Rectal smooth muscle tissue (tissue), 1 donor: ENCODE measurements at regions not wholly inside any gene's neighbourhood (a gene's known extent, or its start where the extent isn't known, plus 50 kb on each side); places are given as distances from the start of the nearest gene placed in this dataset.

ENCODE experiments used
- H3K27ac ChIP-seq: one replicate; pipeline ENCODE4 v1.7.0; 2013; ENCODE audit warnings: low read depth, low read length, inconsistent platforms
- H3K27me3 ChIP-seq: one replicate; pipeline ENCODE4 v1.7.0; 2013; ENCODE audit warnings: low read length; ENCODE audit not compliant: control insufficient read depth, insufficient read depth
- H3K36me3 ChIP-seq: one replicate; pipeline ENCODE4 v1.7.0; 2013; ENCODE audit warnings: low read length; ENCODE audit not compliant: control insufficient read depth, insufficient read depth
- H3K4me1 ChIP-seq: one replicate; pipeline ENCODE4 v1.7.0; 2013; ENCODE audit warnings: low read length; ENCODE audit not compliant: control insufficient read depth, insufficient read depth
- H3K4me3 ChIP-seq: one replicate; pipeline ENCODE4 v1.7.0; 2013; ENCODE audit warnings: low read length
- H3K9ac ChIP-seq: one replicate; pipeline ENCODE4 v1.7.0; 2013; ENCODE audit warnings: low read length

DNA sequence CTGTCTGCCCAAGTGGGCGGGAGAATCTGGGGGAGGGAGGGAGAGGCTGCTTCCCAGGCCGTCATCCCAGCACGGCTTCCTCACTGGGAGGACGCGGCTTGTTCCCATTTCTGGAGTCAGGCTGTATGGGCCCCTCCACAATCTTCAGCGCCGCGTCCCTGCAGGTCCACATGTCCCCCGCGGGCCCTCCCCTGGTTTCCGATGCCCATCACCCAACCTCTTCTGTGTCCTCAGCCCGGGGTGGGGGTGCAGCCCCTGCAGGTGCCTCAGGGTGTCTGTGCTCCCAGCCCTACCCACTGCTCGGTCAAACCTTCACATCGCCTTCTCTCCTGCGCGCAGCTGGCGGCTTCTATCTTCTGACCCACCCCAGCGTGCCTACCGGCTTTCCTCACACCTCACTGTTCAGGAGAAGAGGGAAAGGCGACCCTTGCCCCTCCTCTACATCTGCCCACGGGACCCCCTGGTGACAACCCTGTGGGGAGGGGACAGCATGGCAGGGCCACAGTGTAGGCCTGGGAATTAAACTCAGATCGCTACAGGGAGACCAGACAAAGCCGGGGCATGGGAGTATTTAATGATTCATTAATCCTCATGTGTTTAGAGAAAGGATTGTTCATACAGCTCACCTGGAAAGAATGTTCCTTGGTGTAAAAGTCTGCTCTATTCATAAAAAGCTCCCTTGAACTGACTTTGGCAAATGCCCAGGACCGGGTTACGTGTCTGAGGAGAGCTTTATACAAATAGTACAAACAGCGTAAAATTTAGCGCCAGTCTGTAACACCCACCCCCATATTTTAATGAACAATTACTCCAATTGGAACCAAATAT is 145.1 kb downstream of the IRX1 start:
- H3K4me3 ChIP-seq: no peak overlapping the region
- H3K27ac ChIP-seq: no peak overlapping the region
- H3K9ac ChIP-seq: no peak overlapping the region
- H3K36me3 ChIP-seq: no peaks in the 10 kb centered on the region
- H3K4me1 ChIP-seq: no peaks in the 10 kb centered on the region
- no peaks in the 10 kb centered on the region for H3K27me3 ChIP-seq

DNA sequence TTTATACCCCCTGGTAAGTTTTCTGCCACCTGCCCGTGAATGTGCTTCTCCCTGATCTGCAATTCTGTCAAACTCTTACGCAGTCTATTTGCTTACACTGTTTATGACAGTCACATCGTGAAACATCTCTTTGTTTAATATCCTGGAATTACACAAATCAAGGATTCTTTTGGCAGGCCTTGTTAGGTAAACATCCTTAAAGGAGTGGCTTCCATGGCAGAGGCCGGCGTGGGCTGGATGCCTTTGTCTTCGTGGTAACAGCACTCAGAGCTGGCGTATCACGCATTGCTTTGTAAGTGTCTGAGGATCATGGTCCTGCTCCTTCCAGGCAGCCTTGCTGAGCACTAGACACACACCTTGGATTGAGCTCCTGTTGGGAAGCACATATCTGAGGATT is 145.7 kb downstream of the IRX1 start:
- Histone ChIP-seq H3K27me3 (no peaks in the 10 kb centered on the region), H3K27ac (no peak overlapping the region), H3K9ac (no peak overlapping the region), H3K4me3 (no peak overlapping the region), H3K4me1 (no peaks in the 10 kb centered on the region), H3K36me3 (no peaks in the 10 kb centered on the region)

DNA sequence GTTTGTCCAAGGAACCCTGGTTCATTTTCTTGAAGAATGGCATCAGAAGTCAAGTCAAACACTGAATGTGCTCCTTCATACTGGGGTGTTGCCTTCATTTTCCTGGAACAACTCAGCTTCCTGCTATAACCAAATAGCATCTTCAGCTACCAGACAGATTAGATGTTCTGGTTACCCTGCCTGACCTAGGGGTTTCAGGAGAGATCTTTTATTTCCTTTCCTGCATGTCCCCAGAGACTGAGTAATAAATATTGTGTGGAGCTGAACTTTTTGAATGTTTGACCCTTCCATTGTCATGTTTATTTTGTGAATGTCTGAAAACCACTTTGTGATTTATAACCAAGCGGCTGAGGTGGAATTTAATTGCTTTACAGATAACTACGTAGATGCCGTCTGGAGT is 147.1 kb downstream of the IRX1 start:
- H3K4me3 ChIP-seq: no peak overlapping the region
- no peaks in the 10 kb centered on the region for H3K4me1 ChIP-seq
- H3K27me3 ChIP-seq: no peaks in the 10 kb centered on the region
- H3K36me3 ChIP-seq: no peaks in the 10 kb centered on the region
- H3K27ac ChIP-seq: no peak overlapping the region
- no peak overlapping the region for H3K9ac ChIP-seq

DNA sequence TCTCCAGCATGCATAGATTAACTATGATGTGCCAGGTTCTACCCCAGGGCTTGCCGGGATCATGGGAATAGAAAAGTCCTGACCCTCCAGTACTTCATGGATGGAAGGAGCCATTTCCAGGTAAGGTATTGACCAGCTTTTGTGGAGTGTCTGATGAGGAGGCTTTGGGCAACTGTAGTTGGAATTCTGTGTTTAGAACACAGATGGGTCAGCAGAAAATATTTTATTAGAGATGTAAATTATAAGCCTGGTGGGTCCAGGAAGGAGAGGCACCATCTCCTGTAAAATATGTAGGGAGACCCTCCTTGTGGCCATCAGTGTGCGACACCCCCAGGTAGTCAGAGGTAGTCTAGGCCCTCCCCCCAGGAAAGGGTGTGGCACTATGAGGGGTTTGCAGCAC is 156.2 kb downstream of the IRX1 start:
- Histone ChIP-seq H3K36me3 (no peaks in the 10 kb centered on the region), H3K27ac (no peak overlapping the region), H3K4me3 (no peak overlapping the region), H3K9ac (no peak overlapping the region), H3K27me3 (no peaks in the 10 kb centered on the region), H3K4me1 (no peaks in the 10 kb centered on the region)

DNA sequence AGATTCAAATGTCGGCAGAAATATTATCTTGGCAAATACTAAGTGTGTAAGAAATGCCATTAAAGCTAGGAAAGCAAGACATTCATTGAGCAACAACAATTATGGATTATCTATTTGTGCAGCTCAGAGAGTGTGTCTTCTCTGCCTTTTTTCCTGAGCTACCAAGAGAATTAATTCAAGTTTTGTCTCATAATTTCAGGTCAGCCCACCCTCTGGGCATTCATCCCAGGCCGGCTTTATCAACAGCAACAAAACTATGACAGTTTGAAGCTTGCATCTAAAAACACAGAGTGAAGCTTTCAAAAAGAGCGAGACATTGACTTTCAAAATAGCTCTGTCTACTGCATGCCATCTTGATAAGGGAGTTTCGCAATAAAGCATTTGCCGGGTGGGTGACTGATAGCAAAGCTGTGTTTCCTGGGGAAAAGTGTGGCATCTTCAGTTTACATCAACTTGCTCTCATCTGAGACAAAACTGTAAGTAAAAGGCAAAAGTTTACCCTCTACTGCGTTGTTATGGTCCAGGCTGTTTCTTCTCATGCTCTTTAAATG is 182.4 kb downstream of the IRX1 start:
- Histone ChIP-seq H3K4me1 (no peaks in the 10 kb centered on the region), H3K36me3 (no peaks in the 10 kb centered on the region), H3K27me3 (no peaks in the 10 kb centered on the region), H3K27ac (no peak overlapping the region), H3K9ac (no peak overlapping the region), H3K4me3 (no peak overlapping the region)

DNA sequence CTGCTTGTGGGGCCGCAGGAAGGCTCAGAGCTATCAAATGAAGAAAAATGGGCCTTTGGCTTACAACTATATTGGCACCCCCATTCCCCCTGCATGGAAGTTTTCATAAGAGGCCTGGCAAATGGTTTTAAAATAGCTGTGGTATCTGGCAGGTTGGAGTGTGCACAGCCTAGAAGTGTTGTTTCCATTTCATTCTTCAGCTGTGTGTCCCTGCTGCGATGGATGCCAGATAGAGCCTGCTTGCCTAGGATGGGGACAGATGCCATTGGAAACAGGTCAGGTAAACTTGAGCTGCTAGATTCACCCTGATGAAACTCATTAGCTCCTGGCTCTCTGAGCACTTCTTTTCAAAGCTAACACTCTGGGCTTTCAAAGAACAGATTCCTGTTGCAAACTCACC is 183.3 kb downstream of the IRX1 start:
- no peak overlapping the region for H3K27ac ChIP-seq
- H3K4me1 ChIP-seq: no peaks in the 10 kb centered on the region
- no peaks in the 10 kb centered on the region for H3K27me3 ChIP-seq
- H3K36me3 ChIP-seq: no peaks in the 10 kb centered on the region
- no peak overlapping the region for H3K4me3 ChIP-seq
- no peak overlapping the region for H3K9ac ChIP-seq

DNA sequence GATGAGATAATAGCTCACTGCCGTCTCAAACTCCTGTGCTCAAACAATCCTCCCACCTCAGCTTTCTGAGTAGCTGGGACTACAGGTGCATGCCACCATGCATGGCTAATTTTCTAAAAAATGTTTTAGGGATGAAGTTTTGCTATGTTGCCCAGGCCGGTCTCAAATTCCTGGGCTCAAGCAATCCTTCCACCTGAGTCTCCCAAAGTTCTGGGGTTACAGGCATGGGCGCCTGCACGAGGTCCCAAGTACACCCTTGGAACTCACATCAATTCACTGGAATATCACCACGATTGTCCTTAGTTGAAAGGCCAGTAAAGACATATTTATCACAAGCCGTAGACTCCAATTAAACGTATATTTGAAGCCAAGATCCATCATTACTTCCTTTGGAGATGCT is 184.6 kb downstream of the IRX1 start:
- no peak overlapping the region for H3K9ac ChIP-seq
- no peak overlapping the region for H3K4me3 ChIP-seq
- H3K27ac ChIP-seq: no peak overlapping the region
- H3K4me1 ChIP-seq: no peaks in the 10 kb centered on the region
- no peaks in the 10 kb centered on the region for H3K27me3 ChIP-seq
- H3K36me3 ChIP-seq: no peaks in the 10 kb centered on the region

DNA sequence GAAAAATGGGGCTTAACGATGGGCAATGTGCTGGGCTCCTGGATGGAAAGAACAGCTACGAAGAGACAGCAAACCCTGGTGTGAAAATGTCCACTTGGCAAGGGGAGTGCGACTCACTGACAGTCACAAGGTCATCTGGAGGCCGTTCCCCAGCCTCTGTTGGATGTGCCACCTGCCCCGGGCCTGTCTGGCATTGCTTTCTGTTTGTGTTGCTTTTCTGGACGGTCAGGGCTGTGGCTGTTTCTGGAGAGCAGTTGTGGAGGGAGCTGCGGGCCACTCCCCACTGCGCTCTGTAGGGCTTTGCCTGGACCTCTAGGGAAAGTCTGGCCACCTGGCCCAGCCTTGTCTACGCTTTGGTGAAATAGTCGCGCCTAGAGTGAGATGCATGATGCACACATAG is 185.3 kb downstream of the IRX1 start:
- Histone ChIP-seq H3K27ac (no peak overlapping the region), H3K27me3 (no peaks in the 10 kb centered on the region)

DNA sequence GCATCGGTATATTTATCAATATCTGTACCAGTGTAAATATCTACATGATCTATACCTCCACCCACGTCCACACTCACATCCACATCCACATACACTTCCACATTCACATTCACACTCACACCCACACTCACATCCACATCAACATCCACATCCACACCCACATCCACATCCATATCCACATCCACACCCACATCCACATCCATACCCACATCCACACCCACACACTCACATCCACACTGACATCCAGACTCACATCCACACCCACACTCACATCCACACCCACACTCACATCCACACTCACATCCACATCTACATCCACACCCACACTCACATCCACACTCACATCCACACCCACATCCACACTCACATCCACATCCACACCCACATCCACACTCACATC is 189.2 kb downstream of the IRX1 start:
- H3K27me3 ChIP-seq: no peaks in the 10 kb centered on the region
- H3K27ac ChIP-seq: no peak overlapping the region
- no peak overlapping the region for H3K9ac ChIP-seq
- H3K36me3 ChIP-seq: no peaks in the 10 kb centered on the region
- no peaks in the 10 kb centered on the region for H3K4me1 ChIP-seq
- H3K4me3 ChIP-seq: no peak overlapping the region

More for the DNA sequence above, 185.3 kb downstream of the IRX1 start:
- no peaks in the 10 kb centered on the region for H3K36me3 ChIP-seq
- no peak overlapping the region for H3K9ac ChIP-seq
- H3K4me3 ChIP-seq: no peak overlapping the region
- H3K4me1 ChIP-seq: no peaks in the 10 kb centered on the region

DNA sequence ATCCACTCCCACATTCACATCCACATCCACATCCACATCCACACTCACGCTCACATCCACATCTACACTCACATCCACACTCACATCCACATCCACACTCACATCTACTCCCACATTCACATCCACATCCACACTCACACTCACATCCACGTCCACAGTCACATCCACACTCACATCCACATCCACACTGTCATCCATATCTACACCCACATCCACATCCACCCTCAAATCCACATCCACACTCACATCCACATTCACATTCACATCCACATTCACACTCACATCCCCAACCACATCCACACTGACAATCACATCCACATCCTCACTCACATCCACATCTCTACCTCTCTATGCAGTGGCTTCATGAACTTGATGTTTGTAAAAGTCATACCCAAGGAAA is 190.5 kb downstream of the IRX1 start:
- H3K27me3 ChIP-seq: no peaks in the 10 kb centered on the region
- no peak overlapping the region for H3K9ac ChIP-seq
- H3K36me3 ChIP-seq: no peaks in the 10 kb centered on the region
- no peak overlapping the region for H3K27ac ChIP-seq
- H3K4me1 ChIP-seq: no peaks in the 10 kb centered on the region
- no peak overlapping the region for H3K4me3 ChIP-seq

DNA sequence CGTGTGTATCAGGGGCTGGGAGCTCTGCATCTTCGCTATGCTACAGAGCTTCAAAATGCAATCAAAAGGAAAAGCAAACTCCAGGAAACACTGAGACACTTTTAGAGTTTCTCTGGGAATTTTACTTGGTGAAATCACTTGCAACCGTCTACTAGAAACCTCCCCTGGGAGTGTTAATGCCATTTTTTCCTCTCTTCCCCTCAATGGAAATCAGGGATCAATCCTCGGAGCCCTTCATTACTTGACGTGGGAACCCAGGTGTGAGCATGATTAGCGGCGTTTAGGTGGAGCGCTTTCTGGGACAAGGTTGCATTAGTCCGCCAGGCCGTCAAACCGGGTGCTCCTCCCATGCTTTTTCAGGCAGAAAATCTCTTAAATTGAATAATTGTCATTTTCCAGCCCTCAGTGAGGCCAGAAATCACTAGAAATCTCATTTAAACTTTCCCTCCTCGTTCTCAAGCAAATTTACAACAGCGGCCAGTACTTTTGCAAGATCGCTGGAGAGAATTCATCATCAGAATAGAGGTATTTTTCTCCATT is 191.3 kb downstream of the IRX1 start:
- H3K27ac ChIP-seq: no peak overlapping the region
- H3K27me3 ChIP-seq: no peaks in the 10 kb centered on the region
- no peaks in the 10 kb centered on the region for H3K4me1 ChIP-seq
- no peak overlapping the region for H3K4me3 ChIP-seq
- H3K9ac ChIP-seq: no peak overlapping the region
- H3K36me3 ChIP-seq: no peaks in the 10 kb centered on the region

DNA sequence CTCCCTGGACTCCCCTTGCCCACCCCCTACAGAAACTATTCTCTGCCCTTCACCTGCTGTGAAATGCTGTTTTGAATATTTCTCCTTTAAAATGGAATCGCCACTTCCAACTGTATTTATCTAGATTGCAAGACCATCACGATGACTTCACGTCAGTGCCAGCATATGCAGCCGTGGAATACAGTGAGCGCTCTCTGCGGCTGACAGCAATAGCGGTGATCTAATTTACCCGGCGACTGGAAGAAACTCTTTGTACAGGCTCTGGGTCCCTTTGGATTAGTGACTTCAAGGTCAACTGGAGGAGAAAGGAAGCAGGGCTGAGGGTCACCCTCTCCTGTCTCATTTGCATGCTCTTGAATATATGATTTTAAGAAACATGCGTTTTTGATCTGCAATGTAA is 192.0 kb downstream of the IRX1 start:
- H3K27ac ChIP-seq: no peak overlapping the region
- no peak overlapping the region for H3K4me3 ChIP-seq
- no peak overlapping the region for H3K9ac ChIP-seq
- no peaks in the 10 kb centered on the region for H3K36me3 ChIP-seq
- H3K27me3 ChIP-seq: no peaks in the 10 kb centered on the region
- no peaks in the 10 kb centered on the region for H3K4me1 ChIP-seq
